NCI-H1694 (cell line): ENCODE measurements at regions not wholly inside any gene's neighbourhood (a gene's known extent, or its start where the extent isn't known, plus 50 kb on each side); places are given as distances from the start of the nearest gene placed in this dataset.

ENCODE experiments used
- DNase-seq: peaks from one replicate; lab custom pipeline; 2025; lab: John Stamatoyannopoulos, UW

- DNase-seq: no peak
Observed at GRCh38 chr16:9412915-9413264, 321.4 kb downstream of the HAPSTR1 start.

- no peak for DNase-seq
Observed at GRCh38 chr16:9415545-9415944, 324.1 kb downstream of the HAPSTR1 start.

- no peak for DNase-seq
Observed at GRCh38 chr16:9417898-9418297, 326.5 kb downstream of the HAPSTR1 start.

- no peak for DNase-seq
Observed at GRCh38 chr16:9419161-9419560, 327.7 kb downstream of the HAPSTR1 start.

- no peak for DNase-seq
Observed at GRCh38 chr16:9422762-9423513, 331.5 kb downstream of the HAPSTR1 start.

GRCh38 chr16:9425236-9425635 lies 333.8 kb downstream of the HAPSTR1 start:
- DNase-seq: no peak

- DNase-seq: no peak
Observed at GRCh38 chr16:9428355-9429005, 337.0 kb downstream of the HAPSTR1 start.

- DNase-seq: no peak
Observed at GRCh38 chr16:9429646-9430330, 338.3 kb downstream of the HAPSTR1 start.

- DNase-seq: no peak
Observed at GRCh38 chr16:9434659-9435058, 343.2 kb downstream of the HAPSTR1 start.

GRCh38 chr16:9436175-9436574 lies 344.7 kb downstream of the HAPSTR1 start:
- DNase-seq: no peak

GRCh38 chr16:9437115-9437514 lies 345.7 kb downstream of the HAPSTR1 start:
- no peak for DNase-seq

- DNase-seq: no peak
Observed at GRCh38 chr16:9438991-9439390, 347.5 kb downstream of the HAPSTR1 start.

- DNase-seq: no peak
Observed at GRCh38 chr16:9441012-9441411, 349.6 kb downstream of the HAPSTR1 start.

GRCh38 chr16:9443864-9444263 lies 352.4 kb downstream of the HAPSTR1 start:
- no peak for DNase-seq

GRCh38 chr16:9446471-9447194 lies 355.2 kb downstream of the HAPSTR1 start:
- no peak for DNase-seq

- no peak for DNase-seq
Observed at GRCh38 chr16:9447195-9447551, 355.7 kb downstream of the HAPSTR1 start.

- DNase-seq: no peak
Observed at GRCh38 chr16:9447699-9448098, 356.3 kb downstream of the HAPSTR1 start.

GRCh38 chr16:9449597-9449996 lies 358.2 kb downstream of the HAPSTR1 start:
- DNase-seq: no peak

GRCh38 chr16:9457215-9457614 lies 365.8 kb downstream of the HAPSTR1 start:
- DNase-seq: no peak

- DNase-seq: no peak
Observed at GRCh38 chr16:9458816-9459215, 367.4 kb downstream of the HAPSTR1 start.

GRCh38 chr16:9462984-9463383 lies 371.5 kb downstream of the HAPSTR1 start:
- DNase-seq: no peak

GRCh38 chr16:9463461-9463860 lies 372.0 kb downstream of the HAPSTR1 start:
- no peak for DNase-seq

- no peak for DNase-seq
Observed at GRCh38 chr16:9465161-9465560, 373.7 kb downstream of the HAPSTR1 start.
